Neural cell (in vitro differentiated cells): ENCODE measurements at regions not wholly inside any gene's neighbourhood (a gene's known extent, or its start where the extent isn't known, plus 50 kb on each side); places are given as distances from the start of the nearest gene placed in this dataset.

Source experiments
- EP300 ChIP-seq: fragments of 450-650 bp; conservative IDR thresholded peaks from 2 replicates; pipeline ENCODE4 v1.6.1; 2014; ENCODE audit warnings: antibody characterized with exemption, mild to moderate bottlenecking, moderate library complexity; ENCODE audit not compliant: poor library complexity, severe bottlenecking
- EZH2 ChIP-seq: fragments of 200-600, 300-800 bp; shearing (Covaris generic), sonication (generic); IDR thresholded peaks from 2 replicates; pipeline ENCODE4 v1.6.1; 2014; ENCODE audit warnings: antibody characterized with exemption, low read length, borderline replicate concordance, mild to moderate bottlenecking; ENCODE audit not compliant: insufficient read depth, poor library complexity, severe bottlenecking
- POLR2AphosphoS5 ChIP-seq: IDR thresholded peaks from 2 replicates; pipeline ENCODE4 v1.6.1; 2012
- TF ChIP-seq, protein P1 (sequence below): fragments of 450-650 bp; IDR thresholded peaks from 2 replicates; pipeline ENCODE4 v1.5.1; 2014; ENCODE audit warnings: antibody characterized with exemption, mild to moderate bottlenecking, moderate library complexity; ENCODE audit not compliant: poor library complexity, severe bottlenecking
- TF ChIP-seq, protein P2 (sequence below): IDR thresholded peaks from 2 replicates; pipeline ENCODE4 v1.6.1; 2012; ENCODE audit warnings: borderline replicate concordance

- TF ChIP-seq, protein P1, sequence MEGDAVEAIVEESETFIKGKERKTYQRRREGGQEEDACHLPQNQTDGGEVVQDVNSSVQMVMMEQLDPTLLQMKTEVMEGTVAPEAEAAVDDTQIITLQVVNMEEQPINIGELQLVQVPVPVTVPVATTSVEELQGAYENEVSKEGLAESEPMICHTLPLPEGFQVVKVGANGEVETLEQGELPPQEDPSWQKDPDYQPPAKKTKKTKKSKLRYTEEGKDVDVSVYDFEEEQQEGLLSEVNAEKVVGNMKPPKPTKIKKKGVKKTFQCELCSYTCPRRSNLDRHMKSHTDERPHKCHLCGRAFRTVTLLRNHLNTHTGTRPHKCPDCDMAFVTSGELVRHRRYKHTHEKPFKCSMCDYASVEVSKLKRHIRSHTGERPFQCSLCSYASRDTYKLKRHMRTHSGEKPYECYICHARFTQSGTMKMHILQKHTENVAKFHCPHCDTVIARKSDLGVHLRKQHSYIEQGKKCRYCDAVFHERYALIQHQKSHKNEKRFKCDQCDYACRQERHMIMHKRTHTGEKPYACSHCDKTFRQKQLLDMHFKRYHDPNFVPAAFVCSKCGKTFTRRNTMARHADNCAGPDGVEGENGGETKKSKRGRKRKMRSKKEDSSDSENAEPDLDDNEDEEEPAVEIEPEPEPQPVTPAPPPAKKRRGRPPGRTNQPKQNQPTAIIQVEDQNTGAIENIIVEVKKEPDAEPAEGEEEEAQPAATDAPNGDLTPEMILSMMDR = no peak
- TF ChIP-seq POLR2AphosphoS5 = no peak
- no peak for TF ChIP-seq EP300
- no peak for TF ChIP-seq EZH2
- TF ChIP-seq, protein P2, sequence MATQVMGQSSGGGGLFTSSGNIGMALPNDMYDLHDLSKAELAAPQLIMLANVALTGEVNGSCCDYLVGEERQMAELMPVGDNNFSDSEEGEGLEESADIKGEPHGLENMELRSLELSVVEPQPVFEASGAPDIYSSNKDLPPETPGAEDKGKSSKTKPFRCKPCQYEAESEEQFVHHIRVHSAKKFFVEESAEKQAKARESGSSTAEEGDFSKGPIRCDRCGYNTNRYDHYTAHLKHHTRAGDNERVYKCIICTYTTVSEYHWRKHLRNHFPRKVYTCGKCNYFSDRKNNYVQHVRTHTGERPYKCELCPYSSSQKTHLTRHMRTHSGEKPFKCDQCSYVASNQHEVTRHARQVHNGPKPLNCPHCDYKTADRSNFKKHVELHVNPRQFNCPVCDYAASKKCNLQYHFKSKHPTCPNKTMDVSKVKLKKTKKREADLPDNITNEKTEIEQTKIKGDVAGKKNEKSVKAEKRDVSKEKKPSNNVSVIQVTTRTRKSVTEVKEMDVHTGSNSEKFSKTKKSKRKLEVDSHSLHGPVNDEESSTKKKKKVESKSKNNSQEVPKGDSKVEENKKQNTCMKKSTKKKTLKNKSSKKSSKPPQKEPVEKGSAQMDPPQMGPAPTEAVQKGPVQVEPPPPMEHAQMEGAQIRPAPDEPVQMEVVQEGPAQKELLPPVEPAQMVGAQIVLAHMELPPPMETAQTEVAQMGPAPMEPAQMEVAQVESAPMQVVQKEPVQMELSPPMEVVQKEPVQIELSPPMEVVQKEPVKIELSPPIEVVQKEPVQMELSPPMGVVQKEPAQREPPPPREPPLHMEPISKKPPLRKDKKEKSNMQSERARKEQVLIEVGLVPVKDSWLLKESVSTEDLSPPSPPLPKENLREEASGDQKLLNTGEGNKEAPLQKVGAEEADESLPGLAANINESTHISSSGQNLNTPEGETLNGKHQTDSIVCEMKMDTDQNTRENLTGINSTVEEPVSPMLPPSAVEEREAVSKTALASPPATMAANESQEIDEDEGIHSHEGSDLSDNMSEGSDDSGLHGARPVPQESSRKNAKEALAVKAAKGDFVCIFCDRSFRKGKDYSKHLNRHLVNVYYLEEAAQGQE = no peak
These were observed 481.0 kb downstream of the SH2D1A start for GRCh38 chrX:124827258-124827845.
